ENCODE measurements at regions not wholly inside any gene's neighbourhood (a gene's known extent, or its start where the extent isn't known, plus 50 kb on each side); places are given as distances from the start of the nearest gene placed in this dataset.

GRCh38 chr19:13556552-13556951 is 50.3 kb upstream of the CACNA1A start:
- no peak for DNase-seq (ENCODE audit: insufficient read length, low spot score)
- FAIRE-seq, result no peak
